HG03439 (cell line): ENCODE measurements at regions not wholly inside any gene's neighbourhood (a gene's known extent, or its start where the extent isn't known, plus 50 kb on each side); places are given as distances from the start of the nearest gene placed in this dataset.

Experiments used
- ATAC-seq: cut with Tn5 transposase; IDR thresholded peaks from one replicate; pipeline ENCODE4 v1.9.1; 2021; ENCODE audit warnings: mild to moderate bottlenecking, moderate library complexity; ENCODE audit not compliant: unreplicated experiment

- no peak for ATAC-seq
These were observed 137.2 kb upstream of the PRLR start for GRCh38 chr5:35367526-35367925.

GRCh38 chr5:35365758-35366157, 135.5 kb upstream of the PRLR start:
- ATAC-seq = no peak

GRCh38 chr5:35364350-35364749, 134.1 kb upstream of the PRLR start:
- no peak for ATAC-seq

- ATAC-seq = no peak
These were observed 133.2 kb upstream of the PRLR start for GRCh38 chr5:35363387-35363965.

- no peak for ATAC-seq
These were observed 132.5 kb upstream of the PRLR start for GRCh38 chr5:35362772-35363171.

- ATAC-seq = no peak
These were observed 130.4 kb upstream of the PRLR start for GRCh38 chr5:35360671-35361070.

- ATAC-seq = no peak
These were observed 129.6 kb upstream of the PRLR start for GRCh38 chr5:35359859-35360258.

GRCh38 chr5:35357973-35358372, 127.7 kb upstream of the PRLR start:
- no peak for ATAC-seq

- no peak for ATAC-seq
These were observed 126.4 kb upstream of the PRLR start for GRCh38 chr5:35356725-35357124.

- no peak for ATAC-seq
These were observed 124.5 kb upstream of the PRLR start for GRCh38 chr5:35354751-35355150.

GRCh38 chr5:35345222-35345621, 114.9 kb upstream of the PRLR start:
- ATAC-seq = no peak

- ATAC-seq = no peak
These were observed 112.4 kb upstream of the PRLR start for GRCh38 chr5:35342664-35343063.

GRCh38 chr5:35341189-35341588, 110.9 kb upstream of the PRLR start:
- ATAC-seq = no peak

GRCh38 chr5:35339616-35340100, 109.4 kb upstream of the PRLR start:
- ATAC-seq = no peak

- no peak for ATAC-seq
These were observed 108.7 kb upstream of the PRLR start for GRCh38 chr5:35339006-35339405.

GRCh38 chr5:35338157-35338453, 107.8 kb upstream of the PRLR start:
- ATAC-seq = no peak

- ATAC-seq = no peak
These were observed 107.3 kb upstream of the PRLR start for GRCh38 chr5:35337340-35338156.

GRCh38 chr5:35336230-35336629, 105.9 kb upstream of the PRLR start:
- no peak for ATAC-seq

GRCh38 chr5:35335752-35336151, 105.5 kb upstream of the PRLR start:
- ATAC-seq = no peak

- ATAC-seq = no peak
These were observed 103.1 kb upstream of the PRLR start for GRCh38 chr5:35333366-35333765.

GRCh38 chr5:35331956-35332950, 102.0 kb upstream of the PRLR start:
- ATAC-seq = no peak
